OCI-LY7 (cell line): ENCODE measurements at regions not wholly inside any gene's neighbourhood (a gene's known extent, or its start where the extent isn't known, plus 50 kb on each side); places are given as distances from the start of the nearest gene placed in this dataset.

Experiments
- BruUV-seq: library from RNA; stranded (reverse); fragments of 400-500 nt; replicated peaks from 2 replicates; lab custom pipeline; 2021; lab: Mats Ljungman, UMichigan
- CTCF ChIA-PET: fragments of 300-600 bp; sonication (Branson Sonifier 250); formaldehyde crosslinking; loops from one replicate; lab custom pipeline; 2022; ENCODE audit warnings: antibody characterized with exemption; ENCODE audit not compliant: unreplicated experiment; lab: Charles Lee
- POLR2A ChIA-PET: fragments of 300-600 bp; sonication (Branson Sonifier 250); formaldehyde crosslinking; loops from one replicate; lab custom pipeline; 2022; ENCODE audit warnings: antibody characterized with exemption; lab: Charles Lee
- DNase-seq: peaks from one replicate; pipeline ENCODE4 v3.0.0-alpha.2; 2015; ENCODE audit warnings: low spot score
- H2AFZ ChIP-seq: fragments of 200-600 bp; sonication (generic), shearing (Covaris generic); 2 replicates; pipeline ENCODE4 v1.6.1; 2014; ENCODE audit warnings: mild to moderate bottlenecking, antibody characterized with exemption, low read length, moderate library complexity
- H3K27ac ChIP-seq: fragments of 200-600 bp; sonication (generic); 2 replicates; pipeline ENCODE4 v1.5.1; 2014; ENCODE audit warnings: mixed run types, low read depth, mild to moderate bottlenecking, moderate library complexity, low read length, inconsistent platforms; ENCODE audit not compliant: poor library complexity, severe bottlenecking
- H3K36me3 ChIP-seq: fragments of 200-600 bp; sonication (generic); 2 replicates; pipeline ENCODE4 v1.6.1; 2014; ENCODE audit warnings: mild to moderate bottlenecking, antibody characterized with exemption, low read length, moderate library complexity, mixed read lengths; ENCODE audit not compliant: insufficient read depth
- H3K4me1 ChIP-seq: fragments of 200-600 bp; sonication (generic); 2 replicates; pipeline ENCODE4 v1.5.1; 2014; ENCODE audit warnings: mild to moderate bottlenecking, low read length; ENCODE audit not compliant: insufficient read depth, poor library complexity, severe bottlenecking
- H3K4me2 ChIP-seq: fragments of 200-600 bp; sonication (generic); 2 replicates; pipeline ENCODE4 v1.6.1; 2014; ENCODE audit warnings: mild to moderate bottlenecking, low read length
- H3K4me3 ChIP-seq: fragments of 200-600 bp; sonication (generic); 2 replicates; pipeline ENCODE4 v1.5.1; 2014; ENCODE audit warnings: mild to moderate bottlenecking, low read depth, low read length; ENCODE audit not compliant: poor library complexity, severe bottlenecking
- H3K79me2 ChIP-seq: fragments of 200-600 bp; sonication (generic); 2 replicates; pipeline ENCODE4 v1.6.1; 2016; ENCODE audit warnings: low read depth, mild to moderate bottlenecking, low read length, moderate library complexity, mixed read lengths; ENCODE audit not compliant: insufficient read depth
- H3K9me2 ChIP-seq: fragments of 200-600 bp; sonication (generic); 2 replicates; pipeline ENCODE4 v1.6.1; 2016; ENCODE audit warnings: mild to moderate bottlenecking, low read length, mixed read lengths; ENCODE audit not compliant: insufficient read depth
- H3K9me3 ChIP-seq: fragments of 200-600 bp; sonication (generic); 2 replicates; pipeline ENCODE4 v1.6.1; 2014; ENCODE audit warnings: mild to moderate bottlenecking, mixed run types, low read length, mixed read lengths
- H4K20me1 ChIP-seq: fragments of 200-600 bp; sonication (generic); 2 replicates; pipeline ENCODE4 v1.6.1; 2014; ENCODE audit warnings: mild to moderate bottlenecking, antibody characterized with exemption, low read length, moderate library complexity, mixed read lengths; ENCODE audit not compliant: insufficient read depth
- CTCF ChIP-seq: fragments of 200-600 bp; sonication (generic); conservative IDR thresholded peaks from 2 replicates; pipeline ENCODE4 v1.5.1; 2014; ENCODE audit warnings: mild to moderate bottlenecking, antibody characterized with exemption, low read length, moderate library complexity, mixed read lengths
- EZH2phosphoT487 ChIP-seq: fragments of 200-600 bp; sonication (generic); IDR thresholded peaks from 2 replicates; pipeline ENCODE4 v1.6.1; 2018; ENCODE audit warnings: low read depth, borderline replicate concordance, mild to moderate bottlenecking, mixed run types, antibody characterized with exemption, low read length, moderate library complexity, mixed read lengths
- intact Hi-C: fragments of 100-400 bp; cut with micrococcal nuclease; formaldehyde crosslinking; loops from one replicate; pipeline ENCODE4 v1.10.0; 2022; ENCODE audit not compliant: unreplicated experiment

- Histone ChIP-seq H3K9me3 (no peaks in the 10 kb centered on the region), H3K4me2 (no peak overlapping the region), H3K9me2 (no peaks in the 10 kb centered on the region), H3K36me3 (no peaks in the 10 kb centered on the region), H3K4me3 (no peak overlapping the region), H3K27ac (no peak overlapping the region), H2AFZ (no peak overlapping the region), H4K20me1 (no peaks in the 10 kb centered on the region), H3K79me2 (no peaks in the 10 kb centered on the region), H3K4me1 (no peaks in the 10 kb centered on the region)
- DNase-seq: no peak
- POLR2A ChIA-PET: no interaction called here
- intact Hi-C loops: no loop called here
- no peak for TF ChIP-seq EZH2phosphoT487
- no peak for TF ChIP-seq CTCF
- no TSS peak for BruUV-seq
- CTCF ChIA-PET: no interaction called here
Observed at GRCh38 chr4:149923736-149924135, 108.1 kb upstream of the IQCM start.

GRCh38 chr4:149927514-149927913 lies 111.9 kb upstream of the IQCM start:
- POLR2A ChIA-PET: no interaction called here
- no peak for DNase-seq
- Histone ChIP-seq H4K20me1 (no peaks in the 10 kb centered on the region), H2AFZ (no peak overlapping the region), H3K36me3 (no peaks in the 10 kb centered on the region), H3K9me3 (no peaks in the 10 kb centered on the region), H3K4me2 (no peak overlapping the region), H3K27ac (no peak overlapping the region), H3K9me2 (no peaks in the 10 kb centered on the region), H3K4me1 (no peaks in the 10 kb centered on the region), H3K79me2 (no peaks in the 10 kb centered on the region), H3K4me3 (no peak overlapping the region)
- intact Hi-C loops: no loop called here
- CTCF ChIA-PET: no interaction called here
- no TSS peak for BruUV-seq
- TF ChIP-seq CTCF (no peak), EZH2phosphoT487 (no peak)

- no peak for DNase-seq
- intact Hi-C loops: no loop called here
- Histone ChIP-seq H3K79me2 (no peaks in the 10 kb centered on the region), H3K4me1 (no peaks in the 10 kb centered on the region), H4K20me1 (no peaks in the 10 kb centered on the region), H2AFZ (no peak overlapping the region), H3K9me3 (no peaks in the 10 kb centered on the region), H3K36me3 (no peaks in the 10 kb centered on the region), H3K9me2 (no peaks in the 10 kb centered on the region), H3K4me3 (no peak overlapping the region), H3K4me2 (no peak overlapping the region), H3K27ac (no peak overlapping the region)
- ChIA-PET POLR2A (interaction anchor here (0.6 kb wide), 1 partner anchor 1018 kb away, joined by 3 read pairs; no protein-coding TSS in a partner anchor), CTCF (no interaction called here)
- no TSS peak for BruUV-seq
- no peak for TF ChIP-seq CTCF
- no peak for TF ChIP-seq EZH2phosphoT487
Observed at GRCh38 chr4:149928507-149928906, 112.9 kb upstream of the IQCM start.
